Coronary artery (tissue), 2 donors: ENCODE measurements at regions not wholly inside any gene's neighbourhood (a gene's known extent, or its start where the extent isn't known, plus 50 kb on each side); places are given as distances from the start of the nearest gene placed in this dataset.
A peak's percentile ranks its signal among the peaks of the same experiment; 100 is the strongest.

ENCODE experiments used
- DNase-seq: peaks from one replicate; pipeline ENCODE4 v3.0.0-alpha.2; 2017; ENCODE audit warnings: low spot score
- H3K27ac ChIP-seq, 2 donors: fragments of 200-600 bp; sonication (generic); one replicate each; pipeline ENCODE4 v1.5.1; 2016 to 2019
- H3K4me3 ChIP-seq: fragments of 200-600 bp; sonication (generic); 2 replicates; pipeline ENCODE4 v1.5.1; 2016; ENCODE audit warnings: mild to moderate bottlenecking, moderate library complexity
- TF ChIP-seq, protein P1 (sequence below): fragments of 200-600 bp; sonication (generic); IDR thresholded peaks from one replicate; pipeline ENCODE4 v1.5.1; 2019; ENCODE audit warnings: antibody characterized with exemption

DNA sequence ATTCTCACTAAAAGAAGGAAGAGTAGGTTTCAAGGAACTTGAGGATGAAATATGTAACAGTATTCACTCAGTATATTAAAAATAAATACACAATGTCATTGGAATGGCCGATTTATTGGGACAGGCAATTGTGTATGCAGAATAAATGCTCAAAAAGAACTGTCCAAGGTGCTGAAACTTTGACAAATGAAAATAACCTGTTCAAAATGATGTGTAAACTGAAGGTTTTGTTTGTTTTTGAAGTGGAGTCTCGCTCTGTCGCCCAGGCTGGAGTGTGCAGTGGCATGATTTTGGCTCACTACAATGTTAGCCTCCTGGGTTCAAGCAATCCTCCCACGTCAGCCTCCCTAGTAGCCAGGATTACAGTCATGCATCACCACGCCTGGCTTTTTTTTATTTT is 318.7 kb upstream of the RBFOX1 start:
- TF ChIP-seq, protein P1, sequence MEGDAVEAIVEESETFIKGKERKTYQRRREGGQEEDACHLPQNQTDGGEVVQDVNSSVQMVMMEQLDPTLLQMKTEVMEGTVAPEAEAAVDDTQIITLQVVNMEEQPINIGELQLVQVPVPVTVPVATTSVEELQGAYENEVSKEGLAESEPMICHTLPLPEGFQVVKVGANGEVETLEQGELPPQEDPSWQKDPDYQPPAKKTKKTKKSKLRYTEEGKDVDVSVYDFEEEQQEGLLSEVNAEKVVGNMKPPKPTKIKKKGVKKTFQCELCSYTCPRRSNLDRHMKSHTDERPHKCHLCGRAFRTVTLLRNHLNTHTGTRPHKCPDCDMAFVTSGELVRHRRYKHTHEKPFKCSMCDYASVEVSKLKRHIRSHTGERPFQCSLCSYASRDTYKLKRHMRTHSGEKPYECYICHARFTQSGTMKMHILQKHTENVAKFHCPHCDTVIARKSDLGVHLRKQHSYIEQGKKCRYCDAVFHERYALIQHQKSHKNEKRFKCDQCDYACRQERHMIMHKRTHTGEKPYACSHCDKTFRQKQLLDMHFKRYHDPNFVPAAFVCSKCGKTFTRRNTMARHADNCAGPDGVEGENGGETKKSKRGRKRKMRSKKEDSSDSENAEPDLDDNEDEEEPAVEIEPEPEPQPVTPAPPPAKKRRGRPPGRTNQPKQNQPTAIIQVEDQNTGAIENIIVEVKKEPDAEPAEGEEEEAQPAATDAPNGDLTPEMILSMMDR, result no peak
- H3K4me3 ChIP-seq, result no peak overlapping the region
- no peak overlapping the region for H3K27ac ChIP-seq
- no peak for DNase-seq

DNA sequence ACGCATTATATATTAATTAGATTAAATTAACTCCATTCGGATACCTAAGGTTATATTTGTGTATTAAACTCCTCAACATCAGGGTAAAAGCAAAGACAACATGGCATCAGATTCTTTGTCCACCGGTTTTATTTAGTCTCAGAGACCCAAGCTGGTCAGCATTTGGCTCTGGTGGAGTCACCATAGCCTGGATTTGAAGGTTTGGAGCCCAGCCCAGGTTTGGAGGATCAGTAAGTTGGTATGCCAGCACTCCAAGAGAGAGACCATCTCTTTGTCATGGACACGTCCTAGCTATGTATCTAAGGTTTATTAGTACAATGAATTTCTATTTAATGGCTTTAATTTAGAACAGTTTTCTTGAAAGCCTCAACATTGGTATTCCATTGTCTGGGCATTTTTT is 328.4 kb upstream of the RBFOX1 start:
- TF ChIP-seq, protein P1, result no peak
- no peak for DNase-seq

DNA sequence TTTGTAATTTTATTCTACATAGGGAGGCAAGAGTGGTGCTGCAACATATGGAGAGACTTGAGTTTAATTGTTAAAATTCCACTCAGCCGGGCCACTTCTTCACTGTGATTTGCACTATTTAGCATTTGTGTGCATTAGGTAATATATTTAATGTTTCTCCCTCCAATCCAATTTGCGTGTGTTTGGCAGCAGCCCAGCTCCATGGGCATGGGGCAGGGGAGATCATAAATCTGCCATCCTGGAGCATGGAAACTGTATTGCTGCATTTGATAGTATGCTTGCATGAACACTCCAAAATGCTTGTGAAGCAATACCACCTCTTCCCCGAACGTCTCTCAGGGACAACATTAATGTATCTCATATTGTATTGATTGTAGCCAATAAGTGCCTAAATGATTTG is 339.1 kb upstream of the RBFOX1 start:
- no peak for DNase-seq
- Histone ChIP-seq H3K27ac (no peak overlapping the region), H3K4me3 (no peak overlapping the region)
- TF ChIP-seq, protein P1, result no peak

More for the DNA sequence above, 328.4 kb upstream of the RBFOX1 start:
- no peak overlapping the region for H3K27ac ChIP-seq
- H3K4me3 ChIP-seq, result no peak overlapping the region

DNA sequence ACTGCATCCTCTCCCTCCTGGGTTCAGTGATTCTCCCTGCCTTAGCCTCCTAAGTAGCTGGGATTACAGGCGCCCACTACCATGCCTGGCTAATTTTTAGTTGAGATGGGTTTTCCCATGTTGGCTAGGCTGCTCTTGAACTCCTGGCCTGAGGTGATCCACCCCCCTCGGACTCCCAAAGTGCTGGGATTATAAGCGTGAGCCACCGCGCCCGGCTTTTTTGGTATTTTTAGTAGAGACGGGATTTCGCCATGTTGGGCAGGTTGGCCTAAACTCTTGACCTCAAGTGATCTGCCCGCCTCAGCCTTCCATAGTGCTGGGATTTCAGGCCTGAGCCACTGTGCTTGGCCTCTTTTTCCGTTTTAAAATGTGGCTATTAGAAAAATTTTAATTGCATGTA is 343.8 kb upstream of the RBFOX1 start:
- TF ChIP-seq, protein P1, result no peak
- Histone ChIP-seq H3K4me3 (no peak overlapping the region), H3K27ac (no peak overlapping the region)
- peak; percentile 7 for DNase-seq

DNA sequence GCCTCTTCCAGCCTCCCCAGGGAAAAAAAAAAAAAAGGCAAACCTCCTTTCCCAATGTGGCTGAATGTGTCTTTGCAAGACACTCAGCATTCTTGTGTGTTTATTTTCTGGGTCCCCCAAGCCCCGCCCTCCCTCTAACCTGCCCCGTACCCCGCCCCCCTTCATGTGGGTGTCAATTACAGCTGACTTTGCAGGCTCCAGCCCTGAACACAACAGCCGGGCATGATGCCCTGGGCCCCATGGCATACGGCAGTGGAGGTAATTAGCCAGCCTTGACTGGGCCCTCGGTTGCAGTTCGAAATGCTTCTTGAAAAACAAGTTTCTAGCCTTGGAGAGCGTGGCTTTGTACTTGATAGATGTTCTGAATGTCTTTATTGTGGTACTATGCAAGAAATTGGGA is 354.7 kb upstream of the RBFOX1 start:
- DNase-seq, result no peak
- Histone ChIP-seq H3K27ac (no peak overlapping the region), H3K4me3 (no peak overlapping the region)
- TF ChIP-seq, protein P1, result no peak

DNA sequence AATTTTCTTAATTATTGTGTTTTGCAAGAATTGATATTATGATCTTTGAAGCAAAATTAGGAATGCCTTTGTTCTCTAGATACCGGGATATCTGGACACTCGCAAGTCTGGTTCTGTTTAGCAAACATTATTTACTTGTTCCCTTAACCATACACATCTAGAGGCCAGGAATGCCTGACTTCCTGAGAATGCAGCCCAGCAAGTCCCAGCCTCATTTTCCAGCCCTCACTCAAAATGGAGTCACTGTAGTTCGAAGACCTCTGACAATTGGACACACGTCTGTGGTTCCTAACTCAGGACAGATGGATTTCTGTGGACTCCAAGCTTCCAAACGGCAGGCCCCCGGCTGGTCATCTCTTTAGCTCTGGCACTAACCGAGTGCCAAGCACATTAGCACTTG is 355.4 kb upstream of the RBFOX1 start:
- H3K27ac ChIP-seq, result no peak overlapping the region
- TF ChIP-seq, protein P1, result no peak
- DNase-seq, result no peak
- H3K4me3 ChIP-seq, result no peak overlapping the region

DNA sequence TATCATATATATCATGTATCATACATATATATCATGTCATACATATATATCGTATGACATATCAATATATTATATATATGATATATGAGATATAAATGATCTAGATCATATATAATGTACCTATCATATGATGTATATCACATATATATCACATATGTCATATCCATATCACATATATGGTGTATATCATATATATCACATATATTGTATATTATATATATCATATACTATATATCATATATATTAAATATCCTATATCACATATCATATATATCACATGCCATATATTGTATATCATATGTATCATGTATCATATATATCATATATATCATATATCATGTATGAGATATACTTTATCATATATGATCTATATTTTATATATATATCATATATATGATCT is 355.9 kb upstream of the RBFOX1 start:
- Histone ChIP-seq H3K4me3 (no peak overlapping the region), H3K27ac (no peak overlapping the region)
- no peak for DNase-seq
- TF ChIP-seq, protein P1, result no peak
